ENCODE measurements at regions not wholly inside any gene's neighbourhood (a gene's known extent, or its start where the extent isn't known, plus 50 kb on each side); places are given as distances from the start of the nearest gene placed in this dataset.

- TF ChIP-seq ATF3 (IDR thresholded peaks at IDR 0.05; ENCODE audit: insufficient read depth, low read depth, low read length) (no peak), CTCF (IDR thresholded peaks at IDR 0.05; ENCODE audit: control extremely low read depth in 1 of 3, insufficient read depth in 1 of 3, low read depth in 1 of 3, low read length in 3 of 3) (no peak), KDM1A (IDR thresholded peaks at IDR 0.05; ENCODE audit: borderline replicate concordance, low read length) (no peak), CEBPB (IDR thresholded peaks at IDR 0.05; ENCODE audit: low read depth, low read length) (no peak), SIN3A (conservative IDR thresholded peaks at IDR 0.05 in 1 of 2, IDR thresholded peaks at IDR 0.05 in 1 of 2; ENCODE audit: low read depth in 1 of 2, low read length in 2 of 2) (no peak)
Observed at GRCh38 chr15:68525815-68526214, 53.0 kb upstream of the CORO2B start.
